ENCODE measurements at regions not wholly inside any gene's neighbourhood (a gene's known extent, or its start where the extent isn't known, plus 50 kb on each side); places are given as distances from the start of the nearest gene placed in this dataset.

- TF ChIP-seq RAD21 (IDR thresholded peaks at IDR 0.05) (no peak), CTCF (IDR thresholded peaks at IDR 0.05; ENCODE audit: low read depth, low read length, missing input control) (no peak), ATF3 (IDR thresholded peaks at IDR 0.05) (no peak), SP1 (IDR thresholded peaks at IDR 0.05) (no peak), GABPA (IDR thresholded peaks at IDR 0.05 in 1 of 2, conservative IDR thresholded peaks at IDR 0.05 in 1 of 2) (no peak), MAX (IDR thresholded peaks at IDR 0.05) (no peak), EGR1 (IDR thresholded peaks at IDR 0.05; ENCODE audit: low read depth in 2 of 2) (no peak), TAF1 (conservative IDR thresholded peaks at IDR 0.05) (no peak), YY1 (IDR thresholded peaks at IDR 0.05) (no peak), JUND (IDR thresholded peaks at IDR 0.05) (no peak)
- TF ChIP-seq, protein P1, sequence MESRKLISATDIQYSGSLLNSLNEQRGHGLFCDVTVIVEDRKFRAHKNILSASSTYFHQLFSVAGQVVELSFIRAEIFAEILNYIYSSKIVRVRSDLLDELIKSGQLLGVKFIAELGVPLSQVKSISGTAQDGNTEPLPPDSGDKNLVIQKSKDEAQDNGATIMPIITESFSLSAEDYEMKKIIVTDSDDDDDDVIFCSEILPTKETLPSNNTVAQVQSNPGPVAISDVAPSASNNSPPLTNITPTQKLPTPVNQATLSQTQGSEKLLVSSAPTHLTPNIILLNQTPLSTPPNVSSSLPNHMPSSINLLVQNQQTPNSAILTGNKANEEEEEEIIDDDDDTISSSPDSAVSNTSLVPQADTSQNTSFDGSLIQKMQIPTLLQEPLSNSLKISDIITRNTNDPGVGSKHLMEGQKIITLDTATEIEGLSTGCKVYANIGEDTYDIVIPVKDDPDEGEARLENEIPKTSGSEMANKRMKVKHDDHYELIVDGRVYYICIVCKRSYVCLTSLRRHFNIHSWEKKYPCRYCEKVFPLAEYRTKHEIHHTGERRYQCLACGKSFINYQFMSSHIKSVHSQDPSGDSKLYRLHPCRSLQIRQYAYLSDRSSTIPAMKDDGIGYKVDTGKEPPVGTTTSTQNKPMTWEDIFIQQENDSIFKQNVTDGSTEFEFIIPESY (IDR thresholded peaks at IDR 0.05), result no peak
- TF ChIP-seq, protein P2, sequence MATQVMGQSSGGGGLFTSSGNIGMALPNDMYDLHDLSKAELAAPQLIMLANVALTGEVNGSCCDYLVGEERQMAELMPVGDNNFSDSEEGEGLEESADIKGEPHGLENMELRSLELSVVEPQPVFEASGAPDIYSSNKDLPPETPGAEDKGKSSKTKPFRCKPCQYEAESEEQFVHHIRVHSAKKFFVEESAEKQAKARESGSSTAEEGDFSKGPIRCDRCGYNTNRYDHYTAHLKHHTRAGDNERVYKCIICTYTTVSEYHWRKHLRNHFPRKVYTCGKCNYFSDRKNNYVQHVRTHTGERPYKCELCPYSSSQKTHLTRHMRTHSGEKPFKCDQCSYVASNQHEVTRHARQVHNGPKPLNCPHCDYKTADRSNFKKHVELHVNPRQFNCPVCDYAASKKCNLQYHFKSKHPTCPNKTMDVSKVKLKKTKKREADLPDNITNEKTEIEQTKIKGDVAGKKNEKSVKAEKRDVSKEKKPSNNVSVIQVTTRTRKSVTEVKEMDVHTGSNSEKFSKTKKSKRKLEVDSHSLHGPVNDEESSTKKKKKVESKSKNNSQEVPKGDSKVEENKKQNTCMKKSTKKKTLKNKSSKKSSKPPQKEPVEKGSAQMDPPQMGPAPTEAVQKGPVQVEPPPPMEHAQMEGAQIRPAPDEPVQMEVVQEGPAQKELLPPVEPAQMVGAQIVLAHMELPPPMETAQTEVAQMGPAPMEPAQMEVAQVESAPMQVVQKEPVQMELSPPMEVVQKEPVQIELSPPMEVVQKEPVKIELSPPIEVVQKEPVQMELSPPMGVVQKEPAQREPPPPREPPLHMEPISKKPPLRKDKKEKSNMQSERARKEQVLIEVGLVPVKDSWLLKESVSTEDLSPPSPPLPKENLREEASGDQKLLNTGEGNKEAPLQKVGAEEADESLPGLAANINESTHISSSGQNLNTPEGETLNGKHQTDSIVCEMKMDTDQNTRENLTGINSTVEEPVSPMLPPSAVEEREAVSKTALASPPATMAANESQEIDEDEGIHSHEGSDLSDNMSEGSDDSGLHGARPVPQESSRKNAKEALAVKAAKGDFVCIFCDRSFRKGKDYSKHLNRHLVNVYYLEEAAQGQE (IDR thresholded peaks at IDR 0.05), result no peak
Measured at GRCh38 chr11:103703954-103704353, 332.5 kb upstream of the DDI1 start.

Data from liver (tissue), 3 donors.